ENCODE measurements at regions not wholly inside any gene's neighbourhood (a gene's known extent, or its start where the extent isn't known, plus 50 kb on each side); places are given as distances from the start of the nearest gene placed in this dataset.

GRCh38 chr1:47559944-47560695 lies 122.3 kb downstream of the FOXD2 start:
- H3K9me2 ChIP-seq (ENCODE audit: low read depth, low read length), result no peaks in the 10 kb centered on the region
- H3K79me2 ChIP-seq (ENCODE audit: insufficient read depth, low read length), result no peaks in the 10 kb centered on the region
- no peak overlapping the region for H3K9ac ChIP-seq (ENCODE audit: low read length)
- H3K4me3 ChIP-seq (ENCODE audit: low read depth, low read length, poor library complexity, severe bottlenecking), result no peak overlapping the region
- TF ChIP-seq CTCF (IDR thresholded peaks at IDR 0.05; ENCODE audit: low read length) (no peak), EZH2 (IDR thresholded peaks at IDR 0.05; ENCODE audit: borderline replicate concordance, low read length) (no peak)
- H3K27ac ChIP-seq (ENCODE audit: low read depth, low read length, poor library complexity, severe bottlenecking), result no peak overlapping the region
- H3K9me3 ChIP-seq (ENCODE audit: low read length), result no peaks in the 10 kb centered on the region
- H4K20me1 ChIP-seq (ENCODE audit: insufficient read depth, low read length), result no peaks in the 10 kb centered on the region
- no peaks in the 10 kb centered on the region for H3K36me3 ChIP-seq (ENCODE audit: insufficient read depth, low read length)
- H3F3A ChIP-seq (ENCODE audit: insufficient read depth, low read length), result no peaks in the 10 kb centered on the region
- H3K4me1 ChIP-seq (ENCODE audit: insufficient read depth, low read length, severe bottlenecking), result no peaks in the 10 kb centered on the region
- H3K27me3 ChIP-seq (ENCODE audit: insufficient read depth, low read length), result no peaks in the 10 kb centered on the region; the same call in none of the 2 replicates
- H2AFZ ChIP-seq (ENCODE audit: low read length), result no peak overlapping the region
- H3K4me2 ChIP-seq (ENCODE audit: low read length), result no peak overlapping the region

GRCh38 chr1:47561523-47562007 lies 123.7 kb downstream of the FOXD2 start:
- no peaks in the 10 kb centered on the region for H3K79me2 ChIP-seq (ENCODE audit: insufficient read depth, low read length)
- no peaks in the 10 kb centered on the region for H3K9me3 ChIP-seq (ENCODE audit: low read length)
- H3F3A ChIP-seq (ENCODE audit: insufficient read depth, low read length), result no peaks in the 10 kb centered on the region
- no peak overlapping the region for H2AFZ ChIP-seq (ENCODE audit: low read length)
- H4K20me1 ChIP-seq (ENCODE audit: insufficient read depth, low read length), result no peaks in the 10 kb centered on the region
- H3K4me2 ChIP-seq (ENCODE audit: low read length), result no peak overlapping the region
- H3K9ac ChIP-seq (ENCODE audit: low read length), result no peak overlapping the region
- no peaks in the 10 kb centered on the region for H3K4me1 ChIP-seq (ENCODE audit: insufficient read depth, low read length, severe bottlenecking)
- no peak for TF ChIP-seq CTCF (IDR thresholded peaks at IDR 0.05; ENCODE audit: low read length)
- TF ChIP-seq EZH2 (IDR thresholded peaks at IDR 0.05; ENCODE audit: borderline replicate concordance, low read length), result no peak
- H3K27ac ChIP-seq (ENCODE audit: low read depth, low read length, poor library complexity, severe bottlenecking), result no peak overlapping the region
- H3K36me3 ChIP-seq (ENCODE audit: insufficient read depth, low read length), result no peaks in the 10 kb centered on the region
- no peaks in the 10 kb centered on the region for H3K9me2 ChIP-seq (ENCODE audit: low read depth, low read length)
- no peak overlapping the region for H3K4me3 ChIP-seq (ENCODE audit: low read depth, low read length, poor library complexity, severe bottlenecking)
- no peaks in the 10 kb centered on the region; the same call in 1 of the 2 replicates for H3K27me3 ChIP-seq (ENCODE audit: insufficient read depth, low read length)

- TF ChIP-seq EZH2 (IDR thresholded peaks at IDR 0.05; ENCODE audit: borderline replicate concordance, low read length), result no peak
Measured at GRCh38 chr1:47562147-47562546, 124.3 kb downstream of the FOXD2 start.

More at GRCh38 chr1:47562147-47562546, 124.3 kb downstream of the FOXD2 start:
- no peaks in the 10 kb centered on the region for H3K36me3 ChIP-seq (ENCODE audit: insufficient read depth, low read length)
- H4K20me1 ChIP-seq (ENCODE audit: insufficient read depth, low read length), result no peaks in the 10 kb centered on the region
- H3K9me3 ChIP-seq (ENCODE audit: low read length), result no peaks in the 10 kb centered on the region
- no peaks in the 10 kb centered on the region for H3K4me1 ChIP-seq (ENCODE audit: insufficient read depth, low read length, severe bottlenecking)
- H3K4me2 ChIP-seq (ENCODE audit: low read length), result no peak overlapping the region
- H3K9ac ChIP-seq (ENCODE audit: low read length), result no peak overlapping the region
- H3K79me2 ChIP-seq (ENCODE audit: insufficient read depth, low read length), result no peaks in the 10 kb centered on the region
- H3K27ac ChIP-seq (ENCODE audit: low read depth, low read length, poor library complexity, severe bottlenecking), result no peak overlapping the region
- no peaks in the 10 kb centered on the region for H3F3A ChIP-seq (ENCODE audit: insufficient read depth, low read length)
- no peak overlapping the region for H3K4me3 ChIP-seq (ENCODE audit: low read depth, low read length, poor library complexity, severe bottlenecking)
- H3K9me2 ChIP-seq (ENCODE audit: low read depth, low read length), result no peaks in the 10 kb centered on the region
- H2AFZ ChIP-seq (ENCODE audit: low read length), result no peak overlapping the region
- H3K27me3 ChIP-seq (ENCODE audit: insufficient read depth, low read length), result no peaks in the 10 kb centered on the region; the same call in 1 of the 2 replicates

Measured in OCI-LY1 (cell line).